CD4-positive, alpha-beta memory T cell (primary cell): ENCODE measurements at regions not wholly inside any gene's neighbourhood (a gene's known extent, or its start where the extent isn't known, plus 50 kb on each side); places are given as distances from the start of the nearest gene placed in this dataset.

ENCODE experiments used
- CTCF ChIA-PET: fragments of 350-600 bp; sonication (Branson Sonifier 250); formaldehyde crosslinking; loops from one replicate; lab custom pipeline; 2021; ENCODE audit warnings: inconsistent platforms; ENCODE audit not compliant: partially characterized antibody; lab: Charles Lee
- POLR2A ChIA-PET: fragments of 350-600 bp; sonication (Branson Sonifier 250); formaldehyde crosslinking; loops from one replicate; lab custom pipeline; 2021; ENCODE audit not compliant: partially characterized antibody; lab: Charles Lee
- DNase-seq, 5 donors: peaks; one replicate each; pipeline versions ENCODE4 v3.0.0 to v3.0.0-alpha.2; 2020 to 2022; ENCODE audit warnings: mixed read lengths in 1 of 5
- H3K27ac ChIP-seq: one replicate; pipeline ENCODE4 v1.7.0; 2013; ENCODE audit warnings: low read depth, low read length
- H3K27me3 ChIP-seq: 2 replicates; pipeline ENCODE4 v1.7.0; 2013; ENCODE audit warnings: mild to moderate bottlenecking, low read length, moderate library complexity; ENCODE audit not compliant: insufficient read depth
- H3K36me3 ChIP-seq: 2 replicates; pipeline ENCODE4 v1.7.0; 2013; ENCODE audit warnings: mild to moderate bottlenecking, low read length, moderate library complexity; ENCODE audit not compliant: insufficient read depth
- H3K4me1 ChIP-seq: 2 replicates; pipeline ENCODE4 v1.7.0; 2013; ENCODE audit warnings: mild to moderate bottlenecking, low read length, moderate library complexity; ENCODE audit not compliant: insufficient read depth
- H3K4me3 ChIP-seq, 2 donors: one replicate each; pipeline ENCODE4 v1.7.0; 2013; ENCODE audit warnings: low read length in 2 of 2, mild to moderate bottlenecking in 1 of 2
- H3K9me3 ChIP-seq, 2 donors: one replicate each; pipeline ENCODE4 v1.7.0; 2013; ENCODE audit warnings: low read length in 2 of 2, control low read depth in 1 of 2; ENCODE audit not compliant: control insufficient read depth in 1 of 2
- H3K27ac Mint-ChIP-seq, 7 donors: one replicate each; pipeline ENCODE4 v1.8.0; 2020 to 2021; ENCODE audit warnings: mixed read lengths in 7 of 7, mild to moderate bottlenecking in 6 of 7, inconsistent platforms in 3 of 7, moderate library complexity in 3 of 7
- H3K27me3 Mint-ChIP-seq, 2 donors: one replicate each; pipeline ENCODE4 v1.8.0; 2020 to 2021; ENCODE audit warnings: mixed read lengths in 2 of 2
- H3K36me3 Mint-ChIP-seq, 2 donors: one replicate each; pipeline ENCODE4 v1.8.0; 2020 to 2021; ENCODE audit warnings: mixed read lengths in 2 of 2, inconsistent platforms in 1 of 2, mild to moderate bottlenecking in 1 of 2
- H3K4me1 Mint-ChIP-seq, 4 donors: one replicate each; pipeline ENCODE4 v1.8.0; 2020 to 2021; ENCODE audit warnings: mixed read lengths in 4 of 4, mild to moderate bottlenecking in 1 of 4
- H3K4me3 Mint-ChIP-seq, 8 donors: one replicate each; pipeline ENCODE4 v1.8.0; 2020 to 2021; ENCODE audit warnings: mixed read lengths in 8 of 8, mild to moderate bottlenecking in 7 of 8, moderate library complexity in 6 of 8, inconsistent platforms in 3 of 8
- H3K9me3 Mint-ChIP-seq, 8 donors: one replicate each; pipeline ENCODE4 v1.8.0; 2020 to 2021; ENCODE audit warnings: mixed read lengths in 8 of 8, mild to moderate bottlenecking in 5 of 8, inconsistent platforms in 3 of 8, moderate library complexity in 1 of 8
- intact Hi-C: fragments of 100-400 bp; cut with micrococcal nuclease; formaldehyde crosslinking; loops from one replicate; pipeline ENCODE4 v1.15.1; 2023

DNA sequence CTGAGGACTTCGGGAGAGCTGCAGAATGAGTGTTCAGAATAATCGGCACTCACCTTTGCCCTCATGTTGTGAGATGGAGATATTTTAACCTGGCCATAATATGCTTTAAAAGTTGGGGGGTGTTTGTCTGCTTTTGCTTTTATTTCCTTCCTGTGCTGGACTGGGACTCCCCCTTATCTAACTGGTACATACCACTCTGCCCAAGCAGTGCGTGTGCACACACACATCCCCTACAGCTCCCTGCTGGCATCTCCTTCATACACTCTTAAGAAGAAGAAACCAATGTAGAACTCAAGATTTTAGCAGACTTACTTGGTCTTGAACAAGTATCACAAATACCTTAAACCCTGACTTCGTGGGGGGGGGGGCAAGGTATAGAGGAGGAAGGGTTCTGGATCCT is 146.2 kb upstream of the DMRT1 start:
- Mint-ChIP-seq H3K27me3 (peaks cover 2 to 8% of the 10 kb centered on the region in 2 donors), H3K36me3 (no peaks in the 10 kb centered on the region), H3K27ac (no peak overlapping the region), H3K4me3 (no peak overlapping the region), H3K9me3 (peaks cover 0 to 1% (median 0%) of the 10 kb centered on the region in 8 donors), H3K4me1 (peaks cover 0 to 2% (median under 1%) of the 10 kb centered on the region in 4 donors)
- no peak overlapping the region for H3K27ac ChIP-seq
- ChIA-PET POLR2A (no interaction called here), CTCF (no interaction called here)
- intact Hi-C loops, result no loop called here
- no peaks in the 10 kb centered on the region for H3K36me3 ChIP-seq
- H3K27me3 ChIP-seq, result no peaks in the 10 kb centered on the region
- H3K4me1 ChIP-seq, result no peaks in the 10 kb centered on the region
- H3K4me3 ChIP-seq, result no peak overlapping the region
- no peak for DNase-seq
- H3K9me3 ChIP-seq, result no peaks in the 10 kb centered on the region

- CTCF ChIA-PET, result no interaction called here
Measured at GRCh38 chr9:696332-697323, 144.9 kb upstream of the DMRT1 start.

GRCh38 chr9:698276-698675 is 143.2 kb upstream of the DMRT1 start:
- Histone ChIP-seq H3K4me1 (no peaks in the 10 kb centered on the region), H3K36me3 (no peaks in the 10 kb centered on the region), H3K27me3 (no peaks in the 10 kb centered on the region), H3K4me3 (no peak overlapping the region), H3K27ac (no peak overlapping the region), H3K9me3 (no peaks in the 10 kb centered on the region)
- no peak for DNase-seq
- CTCF ChIA-PET, result no interaction called here
- intact Hi-C loops, result no loop called here
- peaks cover 0 to 3% of the 10 kb centered on the region in 2 donors for H3K36me3 Mint-ChIP-seq
- peaks cover 2 to 11% of the 10 kb centered on the region in 2 donors for H3K27me3 Mint-ChIP-seq
- no peak overlapping the region for H3K4me3 Mint-ChIP-seq
- H3K27ac Mint-ChIP-seq, result no peak overlapping the region
- POLR2A ChIA-PET, result no interaction called here
- peaks cover 0 to 2% (median under 1%) of the 10 kb centered on the region in 4 donors for H3K4me1 Mint-ChIP-seq
- H3K9me3 Mint-ChIP-seq, result peaks cover 0 to 1% (median 0%) of the 10 kb centered on the region in 8 donors

More at GRCh38 chr9:696332-697323, 144.9 kb upstream of the DMRT1 start:
- Histone ChIP-seq H3K27ac (no peak overlapping the region), H3K9me3 (no peaks in the 10 kb centered on the region), H3K4me3 (no peak overlapping the region), H3K27me3 (no peaks in the 10 kb centered on the region), H3K4me1 (no peaks in the 10 kb centered on the region), H3K36me3 (no peaks in the 10 kb centered on the region)
- POLR2A ChIA-PET, result interaction anchor here (0.6 kb wide), 1 partner anchor 53 kb away, joined by 3 read pairs; no protein-coding TSS in a partner anchor
- Mint-ChIP-seq H3K27ac (no peak overlapping the region), H3K4me3 (no peak overlapping the region), H3K9me3 (peaks cover 0 to 1% (median 0%) of the 10 kb centered on the region in 8 donors), H3K36me3 (no peaks in the 10 kb centered on the region), H3K4me1 (peaks cover 0 to 2% (median under 1%) of the 10 kb centered on the region in 4 donors), H3K27me3 (peaks cover 2 to 8% of the 10 kb centered on the region in 2 donors)
- no peak for DNase-seq
- intact Hi-C loops, result no loop called here

GRCh38 chr9:698954-699353 is 142.5 kb upstream of the DMRT1 start:
- Histone ChIP-seq H3K36me3 (no peaks in the 10 kb centered on the region), H3K4me1 (no peaks in the 10 kb centered on the region), H3K4me3 (no peak overlapping the region), H3K27ac (no peak overlapping the region), H3K27me3 (no peaks in the 10 kb centered on the region), H3K9me3 (no peaks in the 10 kb centered on the region)
- H3K27me3 Mint-ChIP-seq, result peaks cover 2 to 11% of the 10 kb centered on the region in 2 donors
- peaks cover 0 to 1% (median 0%) of the 10 kb centered on the region in 8 donors for H3K9me3 Mint-ChIP-seq
- ChIA-PET POLR2A (no interaction called here), CTCF (no interaction called here)
- H3K4me1 Mint-ChIP-seq, result peaks cover 0 to 2% (median under 1%) of the 10 kb centered on the region in 4 donors
- H3K4me3 Mint-ChIP-seq, result no peak overlapping the region
- H3K27ac Mint-ChIP-seq, result no peak overlapping the region
- intact Hi-C loops, result no loop called here
- no peak for DNase-seq
- peaks cover 0 to 3% of the 10 kb centered on the region in 2 donors for H3K36me3 Mint-ChIP-seq

GRCh38 chr9:699396-699795 is 142.1 kb upstream of the DMRT1 start:
- H3K4me3 Mint-ChIP-seq, result no peak overlapping the region
- H3K4me1 Mint-ChIP-seq, result peaks cover 0 to 3% (median under 1%) of the 10 kb centered on the region in 4 donors
- no peaks in the 10 kb centered on the region for H3K9me3 ChIP-seq
- ChIA-PET POLR2A (no interaction called here), CTCF (no interaction called here)
- H3K36me3 ChIP-seq, result no peaks in the 10 kb centered on the region
- no peaks in the 10 kb centered on the region for H3K4me1 ChIP-seq
- peaks cover 0 to 3% of the 10 kb centered on the region in 2 donors for H3K36me3 Mint-ChIP-seq
- H3K27ac Mint-ChIP-seq, result no peak overlapping the region
- H3K27me3 ChIP-seq, result no peaks in the 10 kb centered on the region
- peaks cover 0 to 1% (median 0%) of the 10 kb centered on the region in 8 donors for H3K9me3 Mint-ChIP-seq
- peaks cover 2 to 11% of the 10 kb centered on the region in 2 donors for H3K27me3 Mint-ChIP-seq
- H3K4me3 ChIP-seq, result no peak overlapping the region
- no peak for DNase-seq
- intact Hi-C loops, result no loop called here
- no peak overlapping the region for H3K27ac ChIP-seq

- Mint-ChIP-seq H3K4me1 (peaks cover 0 to 3% (median 1%) of the 10 kb centered on the region in 4 donors), H3K4me3 (no peak overlapping the region), H3K27me3 (peaks cover 0 to 10% of the 10 kb centered on the region in 2 donors), H3K27ac (no peak overlapping the region), H3K9me3 (peaks cover 0 to 1% (median 0%) of the 10 kb centered on the region in 8 donors), H3K36me3 (peaks cover 0 to 3% of the 10 kb centered on the region in 2 donors)
- Histone ChIP-seq H3K4me3 (no peak overlapping the region), H3K4me1 (no peaks in the 10 kb centered on the region), H3K27me3 (no peaks in the 10 kb centered on the region), H3K9me3 (no peaks in the 10 kb centered on the region), H3K27ac (no peak overlapping the region), H3K36me3 (no peaks in the 10 kb centered on the region)
- intact Hi-C loops, result no loop called here
- POLR2A ChIA-PET, result no interaction called here
- DNase-seq, result no peak
- CTCF ChIA-PET, result no interaction called here
Measured at GRCh38 chr9:700365-701282, 140.9 kb upstream of the DMRT1 start.
